K562 (cell line): ENCODE measurements at regions not wholly inside any gene's neighbourhood (a gene's known extent, or its start where the extent isn't known, plus 50 kb on each side); places are given as distances from the start of the nearest gene placed in this dataset.

Source experiments
- ATAC-seq: fragments of 200-7000 bp; cut with Tn5 transposase; 3 replicates; pipeline ENCODE4 v1.9.1; 2020; ENCODE audit warnings: moderate library complexity
- BruUV-seq: library from RNA; stranded (reverse); fragments of 400-500 nt; replicated peaks from 2 replicates; lab custom pipeline; 2021; lab: Mats Ljungman, UMichigan
- CTCF ChIA-PET: fragments of 300-600 bp; formaldehyde crosslinking; extraction: SDS; loops from one replicate; lab custom pipeline; 2021; ENCODE audit warnings: low intra/inter-chr PET ratio; lab: Yijun Ruan, JAX
- POLR2A ChIA-PET: fragments of 300-600, 350-650 bp; sonication (Branson Sonifier 250); formaldehyde crosslinking; extraction: SDS; loops from one replicate; lab custom pipeline; 2021; ENCODE audit warnings: antibody characterized with exemption, inconsistent platforms; lab: Yijun Ruan, JAX
- DNase-seq, 4 experiments: peaks; one replicate each; pipeline versions ENCODE4 v3.0.0 to v3.0.0-alpha.2; 2011 to 2018; ENCODE audit warnings: low spot score in 3 of 4, mixed read lengths in 3 of 4; ENCODE audit errors: extremely low read depth in 1 of 4
- FAIRE-seq: peaks from 2 replicates; lab custom pipeline; 2011; peaks lifted over from hg19 to GRCh38; lab: Jason Lieb, UNC
- H2AFZ ChIP-seq: 2 replicates; pipeline ENCODE4 v1.6.0; 2011; ENCODE audit warnings: low read depth, low read length, control low read depth, inconsistent platforms
- H3K27ac ChIP-seq: fragments of 200-600 bp; 3 replicates; pipeline ENCODE4 v1.8.0; 2011; ENCODE audit warnings: low read depth, mild to moderate bottlenecking, control low read depth, inconsistent platforms, low read length, moderate library complexity, mixed read lengths; ENCODE audit errors: extremely low read depth
- H3K27me3 ChIP-seq, 2 experiments: fragments of 300-600 bp in 1 of 2; 2 replicates in 1 of 2; 3 replicates in 1 of 2; pipeline versions ENCODE4 v1.6.0 to v1.8.0; 2011; ENCODE audit warnings: inconsistent platforms in 2 of 2, low read length in 2 of 2, mild to moderate bottlenecking in 1 of 2, mixed read lengths in 1 of 2, moderate library complexity in 1 of 2; ENCODE audit not compliant: control insufficient read depth in 2 of 2, insufficient read depth in 2 of 2
- H3K36me3 ChIP-seq: fragments of 300-600 bp; 3 replicates; pipeline ENCODE4 v1.8.0; 2011; ENCODE audit warnings: mild to moderate bottlenecking, low read length, inconsistent platforms; ENCODE audit not compliant: control insufficient read depth, insufficient read depth
- H3K4me1 ChIP-seq, 2 experiments: fragments of 200-600 bp in 1 of 2; replicated peaks in 1 of 2; 2 replicates in 1 of 2; 3 replicates in 1 of 2; pipeline versions ENCODE4 v1.5.1 to v1.8.0; 2011; ENCODE audit warnings: inconsistent platforms in 2 of 2, low read length in 2 of 2, mild to moderate bottlenecking in 1 of 2, mixed read lengths in 1 of 2, moderate library complexity in 1 of 2; ENCODE audit not compliant: control insufficient read depth in 2 of 2, insufficient read depth in 2 of 2
- H3K4me2 ChIP-seq: 2 replicates; pipeline ENCODE4 v1.6.1; 2011; ENCODE audit warnings: low read length, control low read depth, inconsistent platforms, mixed read lengths; ENCODE audit not compliant: insufficient read depth
- H3K4me3 ChIP-seq: fragments of 200-600 bp; sonication (generic), shearing (Covaris generic); 2 replicates; pipeline ENCODE4 v1.5.1; 2016; ENCODE audit warnings: control low read depth, inconsistent platforms
- H3K79me2 ChIP-seq: fragments of 200-600 bp; 3 replicates; pipeline ENCODE4 v1.8.0; 2011; ENCODE audit warnings: low read length, inconsistent platforms; ENCODE audit not compliant: control insufficient read depth, insufficient read depth
- H3K9ac ChIP-seq, 2 experiments: 2 replicates each; pipeline versions ENCODE4 v1.6.0 to v1.6.1; 2011; ENCODE audit warnings: low read depth in 2 of 2, low read length in 2 of 2, control low read depth in 1 of 2, inconsistent platforms in 1 of 2, mild to moderate bottlenecking in 1 of 2, mixed read lengths in 1 of 2; ENCODE audit not compliant: insufficient read depth in 1 of 2
- H3K9me1 ChIP-seq: one replicate; pipeline ENCODE4 v1.6.0; 2011; ENCODE audit warnings: inconsistent platforms, mild to moderate bottlenecking, low read length, moderate library complexity; ENCODE audit not compliant: control insufficient read depth, insufficient read depth
- H3K9me3 ChIP-seq: replicated peaks from 2 replicates; pipeline ENCODE4 v1.5.1; 2011; ENCODE audit warnings: low read depth, low read length, inconsistent platforms; ENCODE audit not compliant: control insufficient read depth, insufficient read depth
- H4K20me1 ChIP-seq: replicated peaks from 2 replicates; pipeline ENCODE4 v1.6.1; 2011; ENCODE audit warnings: low read length, inconsistent platforms, mixed read lengths; ENCODE audit not compliant: control insufficient read depth, insufficient read depth
- CREM ChIP-seq: IDR thresholded peaks from 2 replicates; pipeline ENCODE4 v1.6.1; 2014; ENCODE audit warnings: antibody characterized with exemption, low read depth
- POLR2G ChIP-seq: fragments of 200-400 bp; formaldehyde crosslinking; IDR thresholded peaks from 2 replicates; pipeline ENCODE4 v1.6.1; 2017; ENCODE audit warnings: low read depth, mild to moderate bottlenecking, antibody characterized with exemption, low read length, moderate library complexity
- PTRF ChIP-seq: fragments of 450-650 bp; IDR thresholded peaks from 2 replicates; pipeline ENCODE4 v1.6.1; 2016; ENCODE audit warnings: mild to moderate bottlenecking, missing genetic modification characterization, missing compliant biosample characterization
- SMAD3 ChIP-seq: fragments of 450-650 bp; formaldehyde crosslinking; conservative IDR thresholded peaks from 2 replicates; pipeline ENCODE4 v1.4.0; 2020; ENCODE audit warnings: mild to moderate bottlenecking
- TAL1 ChIP-seq: fragments of 450-650 bp; IDR thresholded peaks from 2 replicates; pipeline ENCODE4 v1.6.1; 2016; ENCODE audit warnings: mild to moderate bottlenecking
- WGBS: fragments of 100-300 bp; shearing (Covaris generic); methylation state at CpG from one replicate; pipeline ENCODE4 v1.1.6; 2016; ENCODE audit warnings: low coverage, mixed read lengths; ENCODE audit not compliant: insufficient coverage; ENCODE audit errors: missing lambda C conversion rate; 5-methylcytosine and 5-hydroxymethylcytosine counted together
- in situ Hi-C: fragments of 300-500 bp; cut with MboI; formaldehyde crosslinking; loops from 4 replicates; pipeline ENCODE4 v1.15.0; 2018; ENCODE audit warnings: inconsistent platforms, mixed read lengths
- intact Hi-C: fragments of 100-400 bp; cut with micrococcal nuclease; formaldehyde crosslinking; loops from 2 replicates; pipeline ENCODE4 v1.14.2; 2022
- TF ChIP-seq, protein P1 (sequence below), 2 experiments: fragments of 250-450 bp in 1 of 2; fragments of 450-650 bp in 1 of 2; sonication (Bioruptor Pico) in 1 of 2; IDR thresholded peaks; 2 replicates each; pipeline versions ENCODE4 v1.6.1 to v1.8.0; 2016 to 2021; ENCODE audit warnings: mild to moderate bottlenecking in 2 of 2, moderate library complexity in 2 of 2, missing compliant biosample characterization in 1 of 2, missing genetic modification characterization in 1 of 2
- TF ChIP-seq, protein P2 (sequence below): fragments of 200-600 bp; sonication (generic); IDR thresholded peaks from one replicate; pipeline ENCODE4 v1.6.1; 2012; ENCODE audit warnings: mild to moderate bottlenecking, low read depth, low read length, inconsistent platforms

DNA sequence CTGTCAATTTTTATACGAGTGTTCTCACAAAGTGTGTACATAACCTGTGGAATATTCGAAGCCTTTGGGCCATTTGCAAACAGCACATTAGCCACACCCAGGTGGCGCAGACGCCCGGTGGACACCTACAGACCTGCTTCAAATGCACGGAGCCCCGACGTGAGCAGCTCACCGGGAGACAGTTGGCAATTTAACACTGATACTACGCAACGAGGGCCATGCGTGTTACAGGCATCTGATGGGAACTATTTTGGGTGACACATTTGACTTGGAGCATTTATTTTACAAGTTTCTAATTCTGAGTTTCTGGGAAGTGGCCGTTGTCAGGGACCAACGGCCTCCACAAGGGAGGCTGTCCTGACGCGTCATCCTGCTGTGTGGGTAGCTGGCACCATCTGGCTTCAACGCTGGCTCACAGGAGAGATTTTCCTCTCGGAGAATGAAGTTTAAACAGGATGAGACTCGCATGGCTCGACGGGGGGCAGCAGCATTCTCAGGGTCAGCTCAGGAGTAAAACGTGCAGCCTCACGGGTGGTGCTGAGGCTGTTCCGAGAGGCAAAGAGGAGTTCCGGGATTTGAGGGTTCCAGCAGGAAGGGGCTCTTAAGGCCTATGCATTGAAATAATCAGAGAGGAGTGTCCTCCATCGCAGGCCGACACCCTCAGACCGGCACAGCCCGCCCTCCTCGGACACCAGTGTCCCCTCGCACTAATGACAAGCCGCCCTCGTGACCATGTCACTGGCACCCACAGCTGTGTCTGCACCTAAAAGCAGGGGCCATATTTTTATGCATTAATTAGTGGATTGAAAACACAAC lies 207.4 kb downstream of the DLL1 start:
- ChIA-PET CTCF (no interaction called here), POLR2A (no interaction called here)
- Histone ChIP-seq H3K4me3 (no peak overlapping the region), H3K4me2 (no peak overlapping the region), H3K27ac (no peak overlapping the region), H2AFZ (no peak overlapping the region), H3K36me3 (no peaks in the 10 kb centered on the region), H3K9me1 (no peaks in the 10 kb centered on the region), H4K20me1 (no peaks in the 10 kb centered on the region; the same call in 1 of the 2 replicates), H3K9ac (no peak overlapping the region), H3K27me3 (peaks cover 31 to 73% of the 10 kb centered on the region in 2 experiments), H3K9me3 (no peaks in the 10 kb centered on the region), H3K79me2 (no peaks in the 10 kb centered on the region), H3K4me1 (peaks cover 0 to 11% of the 10 kb centered on the region in 2 experiments; a peak in 2 of 5 replicates)
- WGBS = 1% methylated on average over 33 of the region's 33 CpGs
- no TSS peak for BruUV-seq
- ATAC-seq (no peak), FAIRE-seq (no peak), DNase-seq (no peak)
- in situ Hi-C loops = no loop called here
- intact Hi-C loops = no loop called here
- TF ChIP-seq, protein P1, sequence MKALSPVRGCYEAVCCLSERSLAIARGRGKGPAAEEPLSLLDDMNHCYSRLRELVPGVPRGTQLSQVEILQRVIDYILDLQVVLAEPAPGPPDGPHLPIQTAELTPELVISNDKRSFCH (CRISPR knock-in tag; IDR thresholded peaks at IDR 0.05) = no peak
- TF ChIP-seq, protein P1 (tag; IDR thresholded peaks at IDR 0.05) = no peak
- TF ChIP-seq TAL1 = no peak
- no peak for TF ChIP-seq POLR2G
- TF ChIP-seq SMAD3 = no peak
- TF ChIP-seq PTRF (tag) = no peak
- no peak for TF ChIP-seq CREM
- TF ChIP-seq, protein P2, sequence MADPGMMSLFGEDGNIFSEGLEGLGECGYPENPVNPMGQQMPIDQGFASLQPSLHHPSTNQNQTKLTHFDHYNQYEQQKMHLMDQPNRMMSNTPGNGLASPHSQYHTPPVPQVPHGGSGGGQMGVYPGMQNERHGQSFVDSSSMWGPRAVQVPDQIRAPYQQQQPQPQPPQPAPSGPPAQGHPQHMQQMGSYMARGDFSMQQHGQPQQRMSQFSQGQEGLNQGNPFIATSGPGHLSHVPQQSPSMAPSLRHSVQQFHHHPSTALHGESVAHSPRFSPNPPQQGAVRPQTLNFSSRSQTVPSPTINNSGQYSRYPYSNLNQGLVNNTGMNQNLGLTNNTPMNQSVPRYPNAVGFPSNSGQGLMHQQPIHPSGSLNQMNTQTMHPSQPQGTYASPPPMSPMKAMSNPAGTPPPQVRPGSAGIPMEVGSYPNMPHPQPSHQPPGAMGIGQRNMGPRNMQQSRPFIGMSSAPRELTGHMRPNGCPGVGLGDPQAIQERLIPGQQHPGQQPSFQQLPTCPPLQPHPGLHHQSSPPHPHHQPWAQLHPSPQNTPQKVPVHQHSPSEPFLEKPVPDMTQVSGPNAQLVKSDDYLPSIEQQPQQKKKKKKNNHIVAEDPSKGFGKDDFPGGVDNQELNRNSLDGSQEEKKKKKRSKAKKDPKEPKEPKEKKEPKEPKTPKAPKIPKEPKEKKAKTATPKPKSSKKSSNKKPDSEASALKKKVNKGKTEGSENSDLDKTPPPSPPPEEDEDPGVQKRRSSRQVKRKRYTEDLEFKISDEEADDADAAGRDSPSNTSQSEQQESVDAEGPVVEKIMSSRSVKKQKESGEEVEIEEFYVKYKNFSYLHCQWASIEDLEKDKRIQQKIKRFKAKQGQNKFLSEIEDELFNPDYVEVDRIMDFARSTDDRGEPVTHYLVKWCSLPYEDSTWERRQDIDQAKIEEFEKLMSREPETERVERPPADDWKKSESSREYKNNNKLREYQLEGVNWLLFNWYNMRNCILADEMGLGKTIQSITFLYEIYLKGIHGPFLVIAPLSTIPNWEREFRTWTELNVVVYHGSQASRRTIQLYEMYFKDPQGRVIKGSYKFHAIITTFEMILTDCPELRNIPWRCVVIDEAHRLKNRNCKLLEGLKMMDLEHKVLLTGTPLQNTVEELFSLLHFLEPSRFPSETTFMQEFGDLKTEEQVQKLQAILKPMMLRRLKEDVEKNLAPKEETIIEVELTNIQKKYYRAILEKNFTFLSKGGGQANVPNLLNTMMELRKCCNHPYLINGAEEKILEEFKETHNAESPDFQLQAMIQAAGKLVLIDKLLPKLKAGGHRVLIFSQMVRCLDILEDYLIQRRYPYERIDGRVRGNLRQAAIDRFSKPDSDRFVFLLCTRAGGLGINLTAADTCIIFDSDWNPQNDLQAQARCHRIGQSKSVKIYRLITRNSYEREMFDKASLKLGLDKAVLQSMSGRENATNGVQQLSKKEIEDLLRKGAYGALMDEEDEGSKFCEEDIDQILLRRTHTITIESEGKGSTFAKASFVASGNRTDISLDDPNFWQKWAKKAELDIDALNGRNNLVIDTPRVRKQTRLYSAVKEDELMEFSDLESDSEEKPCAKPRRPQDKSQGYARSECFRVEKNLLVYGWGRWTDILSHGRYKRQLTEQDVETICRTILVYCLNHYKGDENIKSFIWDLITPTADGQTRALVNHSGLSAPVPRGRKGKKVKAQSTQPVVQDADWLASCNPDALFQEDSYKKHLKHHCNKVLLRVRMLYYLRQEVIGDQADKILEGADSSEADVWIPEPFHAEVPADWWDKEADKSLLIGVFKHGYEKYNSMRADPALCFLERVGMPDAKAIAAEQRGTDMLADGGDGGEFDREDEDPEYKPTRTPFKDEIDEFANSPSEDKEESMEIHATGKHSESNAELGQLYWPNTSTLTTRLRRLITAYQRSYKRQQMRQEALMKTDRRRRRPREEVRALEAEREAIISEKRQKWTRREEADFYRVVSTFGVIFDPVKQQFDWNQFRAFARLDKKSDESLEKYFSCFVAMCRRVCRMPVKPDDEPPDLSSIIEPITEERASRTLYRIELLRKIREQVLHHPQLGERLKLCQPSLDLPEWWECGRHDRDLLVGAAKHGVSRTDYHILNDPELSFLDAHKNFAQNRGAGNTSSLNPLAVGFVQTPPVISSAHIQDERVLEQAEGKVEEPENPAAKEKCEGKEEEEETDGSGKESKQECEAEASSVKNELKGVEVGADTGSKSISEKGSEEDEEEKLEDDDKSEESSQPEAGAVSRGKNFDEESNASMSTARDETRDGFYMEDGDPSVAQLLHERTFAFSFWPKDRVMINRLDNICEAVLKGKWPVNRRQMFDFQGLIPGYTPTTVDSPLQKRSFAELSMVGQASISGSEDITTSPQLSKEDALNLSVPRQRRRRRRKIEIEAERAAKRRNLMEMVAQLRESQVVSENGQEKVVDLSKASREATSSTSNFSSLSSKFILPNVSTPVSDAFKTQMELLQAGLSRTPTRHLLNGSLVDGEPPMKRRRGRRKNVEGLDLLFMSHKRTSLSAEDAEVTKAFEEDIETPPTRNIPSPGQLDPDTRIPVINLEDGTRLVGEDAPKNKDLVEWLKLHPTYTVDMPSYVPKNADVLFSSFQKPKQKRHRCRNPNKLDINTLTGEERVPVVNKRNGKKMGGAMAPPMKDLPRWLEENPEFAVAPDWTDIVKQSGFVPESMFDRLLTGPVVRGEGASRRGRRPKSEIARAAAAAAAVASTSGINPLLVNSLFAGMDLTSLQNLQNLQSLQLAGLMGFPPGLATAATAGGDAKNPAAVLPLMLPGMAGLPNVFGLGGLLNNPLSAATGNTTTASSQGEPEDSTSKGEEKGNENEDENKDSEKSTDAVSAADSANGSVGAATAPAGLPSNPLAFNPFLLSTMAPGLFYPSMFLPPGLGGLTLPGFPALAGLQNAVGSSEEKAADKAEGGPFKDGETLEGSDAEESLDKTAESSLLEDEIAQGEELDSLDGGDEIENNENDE = no peak
